K562 (cell line): ENCODE measurements at regions not wholly inside any gene's neighbourhood (a gene's known extent, or its start where the extent isn't known, plus 50 kb on each side); places are given as distances from the start of the nearest gene placed in this dataset.

ENCODE experiments used
- ATAC-seq: fragments of 200-7000 bp; cut with Tn5 transposase; 3 replicates; pipeline ENCODE4 v1.9.1; 2020; ENCODE audit warnings: moderate library complexity
- BruUV-seq: library from RNA; stranded (reverse); fragments of 400-500 nt; replicated peaks from 2 replicates; lab custom pipeline; 2021; lab: Mats Ljungman, UMichigan
- CTCF ChIA-PET: fragments of 300-600 bp; formaldehyde crosslinking; extraction: SDS; loops from one replicate; lab custom pipeline; 2021; ENCODE audit warnings: low intra/inter-chr PET ratio; lab: Yijun Ruan, JAX
- POLR2A ChIA-PET: fragments of 300-600, 350-650 bp; sonication (Branson Sonifier 250); formaldehyde crosslinking; extraction: SDS; loops from one replicate; lab custom pipeline; 2021; ENCODE audit warnings: antibody characterized with exemption, inconsistent platforms; lab: Yijun Ruan, JAX
- DNase-seq, 4 experiments: peaks; one replicate each; pipeline versions ENCODE4 v3.0.0 to v3.0.0-alpha.2; 2011 to 2018; ENCODE audit warnings: low spot score in 3 of 4, mixed read lengths in 3 of 4; ENCODE audit errors: extremely low read depth in 1 of 4
- FAIRE-seq: peaks from 2 replicates; lab custom pipeline; 2011; peaks lifted over from hg19 to GRCh38; lab: Jason Lieb, UNC
- H2AFZ ChIP-seq: 2 replicates; pipeline ENCODE4 v1.6.0; 2011; ENCODE audit warnings: low read depth, low read length, control low read depth, inconsistent platforms
- H3K27ac ChIP-seq: fragments of 200-600 bp; 3 replicates; pipeline ENCODE4 v1.8.0; 2011; ENCODE audit warnings: low read depth, mild to moderate bottlenecking, control low read depth, inconsistent platforms, low read length, moderate library complexity, mixed read lengths; ENCODE audit errors: extremely low read depth
- H3K27me3 ChIP-seq, 2 experiments: fragments of 300-600 bp in 1 of 2; 2 replicates in 1 of 2; 3 replicates in 1 of 2; pipeline versions ENCODE4 v1.6.0 to v1.8.0; 2011; ENCODE audit warnings: inconsistent platforms in 2 of 2, low read length in 2 of 2, mild to moderate bottlenecking in 1 of 2, mixed read lengths in 1 of 2, moderate library complexity in 1 of 2; ENCODE audit not compliant: control insufficient read depth in 2 of 2, insufficient read depth in 2 of 2
- H3K36me3 ChIP-seq: fragments of 300-600 bp; 3 replicates; pipeline ENCODE4 v1.8.0; 2011; ENCODE audit warnings: mild to moderate bottlenecking, low read length, inconsistent platforms; ENCODE audit not compliant: control insufficient read depth, insufficient read depth
- H3K4me1 ChIP-seq, 2 experiments: fragments of 200-600 bp in 1 of 2; replicated peaks in 1 of 2; 2 replicates in 1 of 2; 3 replicates in 1 of 2; pipeline versions ENCODE4 v1.5.1 to v1.8.0; 2011; ENCODE audit warnings: inconsistent platforms in 2 of 2, low read length in 2 of 2, mild to moderate bottlenecking in 1 of 2, mixed read lengths in 1 of 2, moderate library complexity in 1 of 2; ENCODE audit not compliant: control insufficient read depth in 2 of 2, insufficient read depth in 2 of 2
- H3K4me2 ChIP-seq: 2 replicates; pipeline ENCODE4 v1.6.1; 2011; ENCODE audit warnings: low read length, control low read depth, inconsistent platforms, mixed read lengths; ENCODE audit not compliant: insufficient read depth
- H3K4me3 ChIP-seq: fragments of 200-600 bp; sonication (generic), shearing (Covaris generic); 2 replicates; pipeline ENCODE4 v1.5.1; 2016; ENCODE audit warnings: control low read depth, inconsistent platforms
- H3K79me2 ChIP-seq: fragments of 200-600 bp; 3 replicates; pipeline ENCODE4 v1.8.0; 2011; ENCODE audit warnings: low read length, inconsistent platforms; ENCODE audit not compliant: control insufficient read depth, insufficient read depth
- H3K9ac ChIP-seq, 2 experiments: 2 replicates each; pipeline versions ENCODE4 v1.6.0 to v1.6.1; 2011; ENCODE audit warnings: low read depth in 2 of 2, low read length in 2 of 2, control low read depth in 1 of 2, inconsistent platforms in 1 of 2, mild to moderate bottlenecking in 1 of 2, mixed read lengths in 1 of 2; ENCODE audit not compliant: insufficient read depth in 1 of 2
- H3K9me1 ChIP-seq: one replicate; pipeline ENCODE4 v1.6.0; 2011; ENCODE audit warnings: inconsistent platforms, mild to moderate bottlenecking, low read length, moderate library complexity; ENCODE audit not compliant: control insufficient read depth, insufficient read depth
- H3K9me3 ChIP-seq: replicated peaks from 2 replicates; pipeline ENCODE4 v1.5.1; 2011; ENCODE audit warnings: low read depth, low read length, inconsistent platforms; ENCODE audit not compliant: control insufficient read depth, insufficient read depth
- H4K20me1 ChIP-seq: replicated peaks from 2 replicates; pipeline ENCODE4 v1.6.1; 2011; ENCODE audit warnings: low read length, inconsistent platforms, mixed read lengths; ENCODE audit not compliant: control insufficient read depth, insufficient read depth
- CHD2 ChIP-seq: IDR thresholded peaks from 2 replicates; pipeline ENCODE4 v1.6.1; 2011; ENCODE audit warnings: low read depth, low read length
- E2F6 ChIP-seq, 2 experiments: IDR thresholded peaks; 2 replicates each; pipeline ENCODE4 v1.6.1; 2011; ENCODE audit warnings: borderline replicate concordance in 1 of 2, control low read depth in 1 of 2, low read depth in 1 of 2, low read length in 1 of 2, mild to moderate bottlenecking in 1 of 2, mixed read lengths in 1 of 2, moderate library complexity in 1 of 2; ENCODE audit not compliant: insufficient read depth in 1 of 2, insufficient read length in 1 of 2, poor library complexity in 1 of 2, severe bottlenecking in 1 of 2; ENCODE audit errors: extremely low read depth in 1 of 2
- GTF2B ChIP-seq: IDR thresholded peaks from 2 replicates; pipeline ENCODE4 v1.6.1; 2011; ENCODE audit not compliant: insufficient read length; ENCODE audit errors: extremely low read depth
- HMBOX1 ChIP-seq: sonication (generic); IDR thresholded peaks from 2 replicates; pipeline ENCODE4 v1.6.1; 2016
- MEF2A ChIP-seq: IDR thresholded peaks from 2 replicates; pipeline ENCODE4 v1.6.1; 2011; ENCODE audit warnings: low read depth, mild to moderate bottlenecking, low read length, moderate library complexity; ENCODE audit not compliant: control insufficient read depth
- NCOA2 ChIP-seq, 2 experiments: fragments of 450-650 bp; IDR thresholded peaks; 2 replicates each; pipeline ENCODE4 v1.6.1; 2018; ENCODE audit warnings: mild to moderate bottlenecking in 2 of 2, moderate library complexity in 1 of 2; ENCODE audit not compliant: partially characterized antibody in 2 of 2
- NCOR1 ChIP-seq: fragments of 450-650 bp; IDR thresholded peaks from 2 replicates; pipeline ENCODE4 v1.6.1; 2016; ENCODE audit warnings: mild to moderate bottlenecking, moderate library complexity
- RCOR1 ChIP-seq, 2 experiments: IDR thresholded peaks; 2 replicates each; pipeline ENCODE4 v1.6.1; 2012; ENCODE audit warnings: low read depth in 2 of 2, low read length in 2 of 2, borderline replicate concordance in 1 of 2, improper control_type of control experiment in 1 of 2
- ZBTB34 ChIP-seq: fragments of 250-450 bp; sonication (Bioruptor Pico); IDR thresholded peaks from 2 replicates; pipeline ENCODE4 v1.8.0; 2021; ENCODE audit warnings: mild to moderate bottlenecking, moderate library complexity
- ZBTB8A ChIP-seq: fragments of 450-650 bp; IDR thresholded peaks from 2 replicates; pipeline ENCODE4 v1.6.1; 2018; ENCODE audit warnings: mild to moderate bottlenecking, moderate library complexity; ENCODE audit not compliant: partially characterized antibody
- ZHX1 ChIP-seq: fragments of 150-350 bp; conservative IDR thresholded peaks from 2 replicates; pipeline ENCODE4 v1.6.1; 2014; ENCODE audit warnings: low read length
- WGBS: fragments of 100-300 bp; shearing (Covaris generic); methylation state at CpG from one replicate; pipeline ENCODE4 v1.1.6; 2016; ENCODE audit warnings: low coverage, mixed read lengths; ENCODE audit not compliant: insufficient coverage; ENCODE audit errors: missing lambda C conversion rate; 5-methylcytosine and 5-hydroxymethylcytosine counted together
- in situ Hi-C: fragments of 300-500 bp; cut with MboI; formaldehyde crosslinking; loops from 4 replicates; pipeline ENCODE4 v1.15.0; 2018; ENCODE audit warnings: inconsistent platforms, mixed read lengths
- intact Hi-C: fragments of 100-400 bp; cut with micrococcal nuclease; formaldehyde crosslinking; loops from 2 replicates; pipeline ENCODE4 v1.14.2; 2022

- in situ Hi-C loops, result loop anchor here (5.0 to 25.0 kb wide), 2 partner anchors 232 to 1242 kb away; no protein-coding TSS in a partner anchor
- H3K4me2 ChIP-seq, result peak overlapping the region; percentile 86
- H4K20me1 ChIP-seq, result no peaks in the 10 kb centered on the region
- peak; percentile 50 to 56 (median 53) for DNase-seq
- peak overlapping the region; percentile 31 for H3K4me3 ChIP-seq
- WGBS, result 48% methylated on average over 10 of the region's 10 CpGs
- FAIRE-seq, result no peak
- H3K9me3 ChIP-seq, result 0 out of 2 replicates have a peak, but pooled peaks cover 3% of the 10 kb centered on the region
- intact Hi-C loops, result loop anchor here (5.0 kb wide), 1 partner anchor 287 kb away; the partner anchor contains the start of gene ZNF518B
- peak overlapping the region; percentile 93 for H3K27ac ChIP-seq
- peak overlapping the region; percentile 71 for H2AFZ ChIP-seq
- peak; percentile 49 for ATAC-seq
- H3K79me2 ChIP-seq, result peaks cover 40% of the 10 kb centered on the region
- H3K9me1 ChIP-seq, result no peaks in the 10 kb centered on the region
- no peaks in the 10 kb centered on the region for H3K36me3 ChIP-seq
- no TSS peak for BruUV-seq
- no peaks in the 10 kb centered on the region for H3K27me3 ChIP-seq
- peaks cover 27 to 81% of the 10 kb centered on the region in 2 experiments for H3K4me1 ChIP-seq
- peak overlapping the region in 1 of 2 experiments; percentile 87; a peak in 3 of 4 replicates for H3K9ac ChIP-seq
- POLR2A ChIA-PET, result interaction anchor here (0.6 to 6.7 kb wide), 7 partner anchors 12 to 321 kb away, joined by 3 to 65 read pairs (median 5); partner anchors contain the start of gene WDR1
- CTCF ChIA-PET, result no interaction called here
- TF ChIP-seq ZBTB34 (CRISPR knock-in tag) (no peak), NCOR1 (0 out of 2 replicates have a peak, but pooled peaks have one; percentile 16), GTF2B (no peak), NCOA2 (IDR thresholded peaks at IDR 0.05; ENCODE audit: partially characterized antibody in 2 of 2) (no peak), E2F6 (IDR thresholded peaks at IDR 0.05; ENCODE audit: borderline replicate concordance in 1 of 2, extremely low read depth in 1 of 2, insufficient read depth in 1 of 2, insufficient read length in 1 of 2, low read depth in 1 of 2, low read length in 1 of 2, poor library complexity in 1 of 2, severe bottlenecking in 1 of 2) (no peak), ZHX1 (no peak), MEF2A (peak; percentile 68; the same call in 1 of the 2 replicates), RCOR1 (IDR thresholded peaks at IDR 0.05; ENCODE audit: borderline replicate concordance in 1 of 2, low read depth in 2 of 2, low read length in 2 of 2) (0 out of 4 replicates have a peak, but pooled peaks of 1 of the 2 experiments have one; percentile 15), ZBTB8A (no peak), CHD2 (no peak), HMBOX1 (peak; percentile 20; the same call in 1 of the 2 replicates)
Observed at GRCh38 chr4:10169839-10170387, 53.3 kb upstream of the WDR1 start.
